HEK293T (cell line): ENCODE measurements at regions not wholly inside any gene's neighbourhood (a gene's known extent, or its start where the extent isn't known, plus 50 kb on each side); places are given as distances from the start of the nearest gene placed in this dataset.

ENCODE experiments used
- BHLHE40 ChIP-seq: fragments of 450-650 bp; IDR thresholded peaks from 2 replicates; pipeline ENCODE4 v1.6.1; 2016; ENCODE audit warnings: mild to moderate bottlenecking, moderate library complexity, borderline replicate concordance
- ELF4 ChIP-seq: fragments of 450-650 bp; IDR thresholded peaks from 2 replicates; pipeline ENCODE4 v1.6.1; 2017; ENCODE audit warnings: antibody characterized with exemption
- FOXM1 ChIP-seq: fragments of 450-650 bp; IDR thresholded peaks from 2 replicates; pipeline ENCODE4 v1.6.1; 2017; ENCODE audit warnings: mild to moderate bottlenecking, borderline replicate concordance
- SP1 ChIP-seq: fragments of 450-650 bp; IDR thresholded peaks from 2 replicates; pipeline ENCODE4 v1.6.1; 2017
- SUZ12 ChIP-seq: fragments of 450-650 bp; IDR thresholded peaks from 2 replicates; pipeline ENCODE4 v1.6.1; 2016; ENCODE audit warnings: mild to moderate bottlenecking
- TARDBP ChIP-seq: fragments of 450-650 bp; IDR thresholded peaks from 2 replicates; pipeline ENCODE4 v1.6.1; 2016
- ZNF384 ChIP-seq: fragments of 450-650 bp; IDR thresholded peaks from 2 replicates; pipeline ENCODE4 v1.6.1; 2016

DNA sequence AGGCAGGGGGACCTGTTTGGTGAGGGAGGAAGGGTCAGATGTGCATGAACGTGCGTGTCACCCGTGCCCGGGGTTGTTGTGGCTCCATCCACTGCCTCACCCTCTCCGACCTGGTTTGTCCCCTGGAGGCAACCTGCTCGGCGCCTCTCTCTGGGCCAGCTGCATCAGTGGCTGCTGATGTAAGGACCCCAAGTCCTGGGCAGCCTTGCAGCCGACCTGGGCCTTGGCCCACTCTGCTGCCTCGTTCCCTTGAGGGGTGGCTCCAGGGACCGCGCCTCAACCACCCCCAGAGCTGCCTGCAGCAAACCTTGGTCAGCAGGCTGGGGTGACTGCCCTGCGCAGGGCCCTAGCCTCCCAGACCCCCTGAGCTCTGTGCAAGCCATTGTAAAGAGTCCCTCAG, 351.7 kb downstream of the TMEM121 start:
- TF ChIP-seq SP1 = no peak
- no peak for TF ChIP-seq BHLHE40
- no peak for TF ChIP-seq FOXM1
- TF ChIP-seq ZNF384 = no peak
- TF ChIP-seq SUZ12 = no peak
- TF ChIP-seq ELF4 = no peak
- no peak for TF ChIP-seq TARDBP
